Epithelial cell of proximal tubule (primary cell): ENCODE measurements at regions not wholly inside any gene's neighbourhood (a gene's known extent, or its start where the extent isn't known, plus 50 kb on each side); places are given as distances from the start of the nearest gene placed in this dataset.

Source experiments
- DNase-seq: peaks from one replicate; pipeline ENCODE4 v3.0.0-alpha.2; 2011; ENCODE audit warnings: low read depth
- H3K4me3 ChIP-seq: 2 replicates; pipeline ENCODE4 v1.5.1; 2011; ENCODE audit warnings: low read depth, mild to moderate bottlenecking, low read length
- CTCF ChIP-seq: conservative IDR thresholded peaks from 2 replicates; pipeline ENCODE4 v1.5.1; 2012; ENCODE audit warnings: low read depth, mild to moderate bottlenecking, low read length

GRCh38 chr15:95346721-95347475, 983.6 kb upstream of the NR2F2 start:
- no peak for DNase-seq
- H3K4me3 ChIP-seq, result no peak overlapping the region
- TF ChIP-seq CTCF, result no peak

GRCh38 chr15:95347837-95348236, 982.7 kb upstream of the NR2F2 start:
- TF ChIP-seq CTCF, result no peak
- DNase-seq, result no peak
- no peak overlapping the region for H3K4me3 ChIP-seq

- DNase-seq, result no peak
- TF ChIP-seq CTCF, result no peak
These were observed 979.6 kb upstream of the NR2F2 start for GRCh38 chr15:95350908-95351307.

GRCh38 chr15:95352631-95353187, 977.8 kb upstream of the NR2F2 start:
- no peak for DNase-seq
- no peak for TF ChIP-seq CTCF
- H3K4me3 ChIP-seq, result no peak overlapping the region

More at GRCh38 chr15:95350908-95351307, 979.6 kb upstream of the NR2F2 start:
- no peak overlapping the region for H3K4me3 ChIP-seq

GRCh38 chr15:95353512-95353911, 977.0 kb upstream of the NR2F2 start:
- TF ChIP-seq CTCF, result no peak

GRCh38 chr15:95359966-95360365, 970.5 kb upstream of the NR2F2 start:
- no peak for TF ChIP-seq CTCF
- H3K4me3 ChIP-seq, result no peak overlapping the region
- DNase-seq, result no peak

More at GRCh38 chr15:95353512-95353911, 977.0 kb upstream of the NR2F2 start:
- H3K4me3 ChIP-seq, result no peak overlapping the region
- DNase-seq, result no peak

- H3K4me3 ChIP-seq, result no peak overlapping the region
- no peak for TF ChIP-seq CTCF
- DNase-seq, result no peak
These were observed 968.2 kb upstream of the NR2F2 start for GRCh38 chr15:95362306-95362705.
